Pancreas (tissue), 10 donors: ENCODE measurements at regions not wholly inside any gene's neighbourhood (a gene's known extent, or its start where the extent isn't known, plus 50 kb on each side); places are given as distances from the start of the nearest gene placed in this dataset.

Experiments used
- ATAC-seq, 4 donors: fragments of 200-7000 bp; cut with Tn5 transposase; one replicate each; pipeline versions ENCODE4 v1.8.0 to v1.9.1; 2020; ENCODE audit warnings: mild to moderate bottlenecking in 4 of 4, moderate library complexity in 4 of 4
- DNase-seq, 6 donors: peaks; one replicate each; pipeline ENCODE4 v3.0.0-alpha.2; 2020
- FAIRE-seq: peaks from 2 replicates; lab custom pipeline; 2012; peaks lifted over from hg19 to GRCh38; lab: Jason Lieb, UNC
- H3K27ac ChIP-seq, 4 donors: fragments of 200-600 bp; sonication (generic); 1 replicate in 3 of 4; 2 replicates in 1 of 4; pipeline versions ENCODE4 v1.5.0 to v1.8.0; 2020
- H3K27me3 ChIP-seq, 4 donors: fragments of 200-600 bp; one replicate each; pipeline ENCODE4 v1.8.0; 2021
- H3K36me3 ChIP-seq, 3 donors: fragments of 200-600 bp; sonication (generic) in 1 of 3; one replicate each; pipeline versions ENCODE4 v1.5.0 to v1.8.0; 2020 to 2021
- H3K4me1 ChIP-seq, 3 donors: fragments of 200-600 bp; one replicate each; pipeline ENCODE4 v1.8.0; 2021
- H3K4me3 ChIP-seq, 4 donors: fragments of 200-600 bp; sonication (generic) in 2 of 4; one replicate each; pipeline versions ENCODE4 v1.5.0 to v1.8.0; 2020 to 2021
- H3K9me3 ChIP-seq, 4 donors: fragments of 200-600 bp; one replicate each; pipeline ENCODE4 v1.8.0; 2021
- WGBS, 2 donors: extraction: QIAGEN DNeasy Blood & Tissue Kit; methylation state at CpG; one replicate each; pipeline ENCODE4 v1.1.7; 2013; 5-methylcytosine and 5-hydroxymethylcytosine counted together
- intact Hi-C, 3 donors: fragments of 100-400 bp; cut with DNase I; formaldehyde crosslinking; loops; one replicate each; pipeline versions ENCODE4 v1.11.1 to v1.14.2; 2022
- TF ChIP-seq, protein P1 (sequence below), 4 donors: fragments of 200-600 bp; sonication (generic) in 3 of 4; IDR thresholded peaks; one replicate each; pipeline versions ENCODE4 v1.5.0 to v1.8.0; 2021; ENCODE audit warnings: antibody characterized with exemption in 4 of 4
- donor health status: healthy with polysubstance abuse.
- donor health status: DM: no; HTN: no; CAD: no; lungs with moderate emphysema.
- donor health status: DM: no; HTN: no; CAD: no.
- donor health status: control.
- donor health status: control.
- donor health status: Bipolar disorder and iron deficiency.
- donor health status: DM: yes; HTN: yes; CAD: no.
- donor health status: DM: no; HTN: no; CAD: no.
- donor health status: DM: no; HTN: no; CAD: no.
- donor health status: DM: yes; HTN: yes; CAD: no.

DNA sequence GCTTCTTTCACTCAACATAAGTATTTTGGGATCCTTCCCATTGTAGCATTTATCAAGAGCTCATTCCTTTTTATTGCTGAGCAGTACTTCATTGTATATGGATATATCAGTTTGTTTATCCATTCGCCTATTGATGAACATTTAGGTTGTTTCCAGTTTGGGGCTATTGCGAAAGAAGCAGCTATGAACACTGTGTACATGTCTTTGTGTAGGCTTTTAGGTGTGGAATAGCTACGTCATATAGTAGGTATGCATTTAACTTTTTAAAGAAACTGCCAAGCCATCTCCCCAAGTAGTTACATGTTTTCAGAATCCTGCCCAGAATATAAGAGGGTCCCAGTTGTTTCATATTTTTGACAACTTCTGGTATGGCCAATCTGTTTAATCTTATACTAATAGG is 468.1 kb downstream of the IPMK start:
- Histone ChIP-seq H3K36me3 (no peaks in the 10 kb centered on the region), H3K9me3 (no peaks in the 10 kb centered on the region), H3K27ac (no peak overlapping the region), H3K4me1 (no peaks in the 10 kb centered on the region), H3K27me3 (no peaks in the 10 kb centered on the region), H3K4me3 (no peak overlapping the region)
- WGBS, 2 donors = 68 to 78% methylated on average over 3 of the region's 3 CpGs
- FAIRE-seq = no peak
- no peak for ATAC-seq
- intact Hi-C loops = no loop called here
- DNase-seq = no peak
- TF ChIP-seq, protein P1, sequence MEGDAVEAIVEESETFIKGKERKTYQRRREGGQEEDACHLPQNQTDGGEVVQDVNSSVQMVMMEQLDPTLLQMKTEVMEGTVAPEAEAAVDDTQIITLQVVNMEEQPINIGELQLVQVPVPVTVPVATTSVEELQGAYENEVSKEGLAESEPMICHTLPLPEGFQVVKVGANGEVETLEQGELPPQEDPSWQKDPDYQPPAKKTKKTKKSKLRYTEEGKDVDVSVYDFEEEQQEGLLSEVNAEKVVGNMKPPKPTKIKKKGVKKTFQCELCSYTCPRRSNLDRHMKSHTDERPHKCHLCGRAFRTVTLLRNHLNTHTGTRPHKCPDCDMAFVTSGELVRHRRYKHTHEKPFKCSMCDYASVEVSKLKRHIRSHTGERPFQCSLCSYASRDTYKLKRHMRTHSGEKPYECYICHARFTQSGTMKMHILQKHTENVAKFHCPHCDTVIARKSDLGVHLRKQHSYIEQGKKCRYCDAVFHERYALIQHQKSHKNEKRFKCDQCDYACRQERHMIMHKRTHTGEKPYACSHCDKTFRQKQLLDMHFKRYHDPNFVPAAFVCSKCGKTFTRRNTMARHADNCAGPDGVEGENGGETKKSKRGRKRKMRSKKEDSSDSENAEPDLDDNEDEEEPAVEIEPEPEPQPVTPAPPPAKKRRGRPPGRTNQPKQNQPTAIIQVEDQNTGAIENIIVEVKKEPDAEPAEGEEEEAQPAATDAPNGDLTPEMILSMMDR (IDR thresholded peaks at IDR 0.05) = no peak

DNA sequence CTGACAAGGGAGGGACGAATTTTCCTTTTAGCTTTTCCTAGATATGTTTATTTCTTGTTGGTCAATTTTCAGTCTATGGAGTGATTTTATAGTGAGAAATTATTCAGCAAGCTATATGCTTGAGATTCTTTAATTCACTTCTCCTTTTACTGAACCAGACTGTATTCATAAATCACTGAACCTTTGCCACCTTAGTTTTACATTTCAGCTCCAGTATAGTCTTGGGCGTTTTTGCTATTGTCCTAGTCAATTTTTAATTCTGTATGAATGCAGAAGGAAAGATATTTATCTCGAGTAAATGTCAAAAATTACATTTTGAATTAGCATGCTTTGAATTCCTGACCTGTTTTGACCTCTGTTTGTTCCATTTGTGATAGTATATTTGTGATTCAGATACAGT is 468.9 kb downstream of the IPMK start:
- FAIRE-seq = no peak
- TF ChIP-seq, protein P1 (IDR thresholded peaks at IDR 0.05) = no peak
- no peak for DNase-seq
- Histone ChIP-seq H3K27ac (no peak overlapping the region), H3K4me1 (no peaks in the 10 kb centered on the region), H3K4me3 (no peak overlapping the region), H3K27me3 (no peaks in the 10 kb centered on the region), H3K36me3 (no peaks in the 10 kb centered on the region), H3K9me3 (no peaks in the 10 kb centered on the region)
- 7 to 10% methylated on average over 3 of the region's 3 CpGs for WGBS, 2 donors
- intact Hi-C loops = no loop called here
- ATAC-seq = no peak

DNA sequence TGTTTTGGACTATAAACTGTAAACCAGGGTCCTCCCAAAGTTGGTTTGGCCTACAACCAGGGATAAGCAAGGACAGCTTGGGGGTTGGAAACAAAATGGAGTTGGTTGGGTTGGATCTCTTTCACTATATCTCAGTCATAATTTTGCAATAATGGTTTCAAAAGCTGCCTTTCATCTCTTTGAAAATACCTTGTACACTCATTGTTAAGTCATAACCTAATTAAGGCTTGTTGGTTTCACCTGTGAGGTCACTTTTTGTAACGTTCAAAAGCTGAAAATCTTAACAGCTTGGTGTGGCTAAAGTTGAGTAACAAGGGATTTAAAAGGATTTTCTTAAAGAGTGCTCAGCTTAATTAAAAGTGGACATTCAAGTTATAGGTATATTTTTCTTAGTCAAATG is 476.1 kb downstream of the IPMK start:
- 71 to 79% methylated on average over 1 of the region's 1 CpG for WGBS, 2 donors
- Histone ChIP-seq H3K4me3 (no peak overlapping the region), H3K9me3 (no peaks in the 10 kb centered on the region), H3K36me3 (no peaks in the 10 kb centered on the region), H3K27me3 (no peaks in the 10 kb centered on the region), H3K4me1 (no peaks in the 10 kb centered on the region), H3K27ac (no peak overlapping the region)
- no peak for ATAC-seq
- TF ChIP-seq, protein P1 (IDR thresholded peaks at IDR 0.05) = no peak
- DNase-seq = no peak
- intact Hi-C loops = no loop called here
- no peak for FAIRE-seq

DNA sequence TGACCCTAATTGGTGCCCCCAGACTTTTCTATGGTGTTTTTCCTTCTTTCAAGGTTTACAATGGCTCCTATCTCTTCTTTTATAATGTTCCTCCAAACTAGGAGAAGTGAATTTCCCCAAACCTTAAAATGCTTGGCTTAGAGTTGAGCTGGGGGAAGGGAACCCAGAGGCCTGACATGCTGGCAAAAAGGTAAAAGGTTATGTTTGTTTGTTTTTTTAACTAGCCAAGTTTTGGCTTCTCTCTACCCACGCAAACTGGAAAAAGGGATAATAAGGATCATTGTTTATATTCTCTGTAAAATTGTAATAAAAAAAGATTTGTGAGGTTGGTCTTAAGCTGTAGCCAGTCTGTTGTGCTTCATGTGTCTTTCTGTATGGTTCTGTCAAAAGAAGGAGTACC is 477.0 kb downstream of the IPMK start:
- no peak for FAIRE-seq
- DNase-seq = no peak
- ATAC-seq = no peak
- Histone ChIP-seq H3K27me3 (no peaks in the 10 kb centered on the region), H3K4me3 (no peak overlapping the region), H3K9me3 (no peaks in the 10 kb centered on the region), H3K36me3 (no peaks in the 10 kb centered on the region), H3K27ac (no peak overlapping the region), H3K4me1 (no peaks in the 10 kb centered on the region)
- WGBS, 2 donors = 84 to 85% methylated on average over 1 of the region's 1 CpG
- intact Hi-C loops = no loop called here
- TF ChIP-seq, protein P1 (IDR thresholded peaks at IDR 0.05) = no peak

DNA sequence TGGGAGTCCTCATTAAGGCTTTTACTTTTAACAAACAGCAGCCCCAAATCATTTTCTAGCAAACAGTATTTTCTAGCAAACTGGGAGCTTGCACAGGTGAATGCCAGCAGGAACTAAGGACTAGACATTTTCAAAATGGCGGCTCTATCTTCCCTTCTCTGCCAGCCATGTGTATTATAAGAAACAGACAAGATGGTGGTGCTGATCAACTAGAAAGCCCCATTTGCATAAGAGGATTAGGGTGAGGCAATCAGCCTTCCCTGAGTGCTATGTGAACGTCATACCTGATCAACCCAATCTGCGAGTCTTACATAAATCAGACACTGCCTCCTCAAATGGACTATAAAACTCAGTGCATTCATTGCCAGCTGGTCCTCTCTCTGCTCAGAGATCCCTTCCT is 479.6 kb downstream of the IPMK start:
- Histone ChIP-seq H3K4me3 (no peak overlapping the region), H3K27ac (no peak overlapping the region), H3K4me1 (no peaks in the 10 kb centered on the region), H3K9me3 (no peaks in the 10 kb centered on the region), H3K27me3 (no peaks in the 10 kb centered on the region), H3K36me3 (no peaks in the 10 kb centered on the region)
- intact Hi-C loops = no loop called here
- TF ChIP-seq, protein P1 (IDR thresholded peaks at IDR 0.05) = no peak
- FAIRE-seq (no peak), ATAC-seq (no peak), DNase-seq (no peak)
- WGBS, 2 donors = 77 to 81% methylated on average over 3 of the region's 3 CpGs
